ACC112 (cell line): ENCODE measurements at regions not wholly inside any gene's neighbourhood (a gene's known extent, or its start where the extent isn't known, plus 50 kb on each side); places are given as distances from the start of the nearest gene placed in this dataset.

Experiments used
- H2AFZ ChIP-seq: fragments of 200-600 bp; sonication (generic); one replicate; pipeline ENCODE4 v1.6.0; 2017; ENCODE audit warnings: antibody characterized with exemption, low read length; ENCODE audit not compliant: unreplicated experiment
- H3K27ac ChIP-seq: fragments of 200-600 bp; sonication (generic); 2 replicates; pipeline ENCODE4 v1.5.1; 2014; ENCODE audit warnings: low read depth, mild to moderate bottlenecking, antibody characterized with exemption, low read length, moderate library complexity
- H3K27me3 ChIP-seq: fragments of 200-600 bp; sonication (generic); 2 replicates; pipeline ENCODE4 v1.6.1; 2014; ENCODE audit warnings: mild to moderate bottlenecking, antibody characterized with exemption, low read length, moderate library complexity, mixed read lengths; ENCODE audit not compliant: insufficient read depth
- H3K36me3 ChIP-seq: fragments of 200-600 bp; sonication (generic); 2 replicates; pipeline ENCODE4 v1.6.1; 2016; ENCODE audit warnings: mild to moderate bottlenecking, antibody characterized with exemption, low read length, moderate library complexity, mixed read lengths; ENCODE audit not compliant: insufficient read depth
- H3K4me1 ChIP-seq: fragments of 200-600 bp; sonication (generic); one replicate; pipeline ENCODE4 v1.6.1; 2016; ENCODE audit warnings: low read length, mixed read lengths; ENCODE audit not compliant: insufficient read depth, unreplicated experiment, control insufficient read depth
- H3K4me3 ChIP-seq: fragments of 200-600 bp; sonication (generic); 2 replicates; pipeline ENCODE4 v1.5.1; 2014; ENCODE audit warnings: mild to moderate bottlenecking, low read depth, low read length
- H3K79me2 ChIP-seq: fragments of 200-600 bp; sonication (generic); one replicate; pipeline ENCODE4 v1.6.0; 2016; ENCODE audit warnings: low read length; ENCODE audit not compliant: control insufficient read depth, unreplicated experiment, insufficient read depth

GRCh38 chr13:105232439-105232838 lies 1303.0 kb downstream of the EFNB2 start:
- peak overlapping the region; percentile 36; the same call in 1 of the 2 replicates for H3K4me3 ChIP-seq
- H3K27me3 ChIP-seq: no peaks in the 10 kb centered on the region
- H3K4me1 ChIP-seq: no peaks in the 10 kb centered on the region
- no peaks in the 10 kb centered on the region for H3K36me3 ChIP-seq
- no peaks in the 10 kb centered on the region for H3K79me2 ChIP-seq
- no peak overlapping the region for H2AFZ ChIP-seq
- H3K27ac ChIP-seq: no peak overlapping the region

GRCh38 chr13:105232006-105232405 lies 1303.5 kb downstream of the EFNB2 start:
- no peaks in the 10 kb centered on the region for H3K79me2 ChIP-seq
- no peaks in the 10 kb centered on the region for H3K27me3 ChIP-seq
- H3K27ac ChIP-seq: no peak overlapping the region
- no peak overlapping the region for H3K4me3 ChIP-seq
- H3K4me1 ChIP-seq: no peaks in the 10 kb centered on the region
- no peak overlapping the region for H2AFZ ChIP-seq
- no peaks in the 10 kb centered on the region for H3K36me3 ChIP-seq

GRCh38 chr13:105231579-105231978 lies 1303.9 kb downstream of the EFNB2 start:
- Histone ChIP-seq H3K4me1 (no peaks in the 10 kb centered on the region), H3K27ac (no peak overlapping the region), H2AFZ (no peak overlapping the region), H3K36me3 (no peaks in the 10 kb centered on the region), H3K27me3 (no peaks in the 10 kb centered on the region), H3K79me2 (no peaks in the 10 kb centered on the region), H3K4me3 (no peak overlapping the region)

- Histone ChIP-seq H3K4me3 (no peak overlapping the region), H2AFZ (no peak overlapping the region)
These were observed 1314.6 kb downstream of the EFNB2 start for GRCh38 chr13:105220881-105221280.

GRCh38 chr13:105220063-105220462 lies 1315.4 kb downstream of the EFNB2 start:
- no peaks in the 10 kb centered on the region for H3K79me2 ChIP-seq
- H3K27me3 ChIP-seq: no peaks in the 10 kb centered on the region
- peak overlapping the region; percentile 56; the same call in 1 of the 2 replicates for H3K27ac ChIP-seq
- H3K36me3 ChIP-seq: no peaks in the 10 kb centered on the region
- peaks cover 11% of the 10 kb centered on the region for H3K4me1 ChIP-seq
- no peak overlapping the region for H2AFZ ChIP-seq
- no peak overlapping the region for H3K4me3 ChIP-seq

More at GRCh38 chr13:105220881-105221280, 1314.6 kb downstream of the EFNB2 start:
- H3K36me3 ChIP-seq: no peaks in the 10 kb centered on the region
- H3K79me2 ChIP-seq: no peaks in the 10 kb centered on the region
- no peak overlapping the region for H3K27ac ChIP-seq
- no peaks in the 10 kb centered on the region for H3K27me3 ChIP-seq
- peaks cover 11% of the 10 kb centered on the region for H3K4me1 ChIP-seq

GRCh38 chr13:105219651-105220050 lies 1315.8 kb downstream of the EFNB2 start:
- H3K4me1 ChIP-seq: peaks cover 11% of the 10 kb centered on the region
- peak overlapping the region; percentile 56; the same call in 1 of the 2 replicates for H3K27ac ChIP-seq
- H3K4me3 ChIP-seq: no peak overlapping the region
- H3K79me2 ChIP-seq: no peaks in the 10 kb centered on the region
- no peaks in the 10 kb centered on the region for H3K27me3 ChIP-seq
- no peaks in the 10 kb centered on the region for H3K36me3 ChIP-seq
- no peak overlapping the region for H2AFZ ChIP-seq

DNA sequence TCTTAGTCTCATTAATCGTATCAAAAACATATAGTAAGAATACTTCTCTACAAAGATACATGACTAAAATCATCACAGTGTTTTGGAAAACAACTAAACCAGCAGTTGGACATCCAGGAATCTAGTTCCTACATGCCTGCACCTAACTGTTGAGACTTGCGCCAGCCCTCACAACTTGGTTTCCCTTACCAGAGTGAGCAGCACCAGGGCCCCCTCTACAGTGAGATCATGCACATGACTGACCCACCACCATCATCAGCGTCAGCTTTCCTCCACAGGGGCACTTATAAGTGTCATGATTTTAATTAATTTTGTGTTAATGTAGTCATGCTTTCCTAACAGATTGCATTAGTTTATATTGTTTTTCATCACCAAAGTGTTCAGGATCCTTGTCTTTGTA lies 1322.0 kb downstream of the EFNB2 start:
- no peaks in the 10 kb centered on the region for H3K27me3 ChIP-seq
- no peak overlapping the region for H3K4me3 ChIP-seq
- no peaks in the 10 kb centered on the region for H3K36me3 ChIP-seq
- H2AFZ ChIP-seq: no peak overlapping the region
- H3K27ac ChIP-seq: no peak overlapping the region
- no peaks in the 10 kb centered on the region for H3K79me2 ChIP-seq
- H3K4me1 ChIP-seq: no peaks in the 10 kb centered on the region

- H2AFZ ChIP-seq: no peak overlapping the region
- H3K4me3 ChIP-seq: no peak overlapping the region
- H3K27me3 ChIP-seq: no peaks in the 10 kb centered on the region
- no peaks in the 10 kb centered on the region for H3K4me1 ChIP-seq
- no peak overlapping the region for H3K27ac ChIP-seq
- H3K79me2 ChIP-seq: no peaks in the 10 kb centered on the region
- H3K36me3 ChIP-seq: no peaks in the 10 kb centered on the region
These were observed 1327.7 kb downstream of the EFNB2 start for GRCh38 chr13:105207572-105208293.

DNA sequence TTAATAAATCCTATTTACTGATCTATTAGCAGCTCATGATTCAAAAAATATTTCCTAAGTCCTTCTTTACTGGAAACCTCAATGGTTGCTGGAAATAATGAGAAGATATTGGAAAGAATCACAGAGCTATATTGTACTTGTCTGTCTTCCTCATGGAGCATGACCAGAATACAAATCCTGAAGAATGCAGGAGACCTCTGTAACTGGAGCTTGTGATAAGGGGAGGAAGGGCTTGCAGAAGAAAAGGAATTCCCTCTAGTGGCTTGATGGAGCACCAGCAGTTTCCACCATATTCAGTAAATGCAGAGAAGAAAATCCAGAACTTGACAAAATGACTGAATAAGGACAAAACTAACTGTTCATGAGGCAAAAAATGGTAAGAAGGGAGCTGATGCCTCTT lies 1333.1 kb downstream of the EFNB2 start:
- H3K27me3 ChIP-seq: no peaks in the 10 kb centered on the region
- H3K36me3 ChIP-seq: no peaks in the 10 kb centered on the region
- no peak overlapping the region for H3K27ac ChIP-seq
- H2AFZ ChIP-seq: no peak overlapping the region
- no peaks in the 10 kb centered on the region for H3K4me1 ChIP-seq
- no peak overlapping the region for H3K4me3 ChIP-seq
- no peaks in the 10 kb centered on the region for H3K79me2 ChIP-seq

- no peak overlapping the region for H3K27ac ChIP-seq
- no peaks in the 10 kb centered on the region for H3K4me1 ChIP-seq
- H3K27me3 ChIP-seq: no peaks in the 10 kb centered on the region
- no peaks in the 10 kb centered on the region for H3K36me3 ChIP-seq
- no peak overlapping the region for H2AFZ ChIP-seq
- no peak overlapping the region for H3K4me3 ChIP-seq
- no peaks in the 10 kb centered on the region for H3K79me2 ChIP-seq
These were observed 1334.1 kb downstream of the EFNB2 start for GRCh38 chr13:105201351-105201750.

- Histone ChIP-seq H3K79me2 (no peaks in the 10 kb centered on the region), H3K27ac (no peak overlapping the region), H3K27me3 (no peaks in the 10 kb centered on the region), H3K4me3 (no peak overlapping the region), H3K4me1 (no peaks in the 10 kb centered on the region), H3K36me3 (no peaks in the 10 kb centered on the region), H2AFZ (no peak overlapping the region)
These were observed 1335.3 kb downstream of the EFNB2 start for GRCh38 chr13:105200181-105200580.
